GM12878 (cell line): ENCODE measurements at regions not wholly inside any gene's neighbourhood (a gene's known extent, or its start where the extent isn't known, plus 50 kb on each side); places are given as distances from the start of the nearest gene placed in this dataset.

Source experiments
- ATAC-seq: fragments of 200-7000 bp; cut with Tn5 transposase; 3 replicates; pipeline ENCODE4 v1.9.1; 2020; ENCODE audit warnings: mild to moderate bottlenecking, moderate library complexity
- BruUV-seq: library from RNA; stranded (reverse); fragments of 400-500 nt; replicated peaks from 2 replicates; lab custom pipeline; 2021; lab: Mats Ljungman, UMichigan
- CTCF ChIA-PET: fragments of 300-600 bp; sonication (Branson Sonifier 250); formaldehyde crosslinking; extraction: SDS; loops from one replicate; lab custom pipeline; 2021; ENCODE audit warnings: inconsistent platforms; lab: Yijun Ruan, JAX
- POLR2A ChIA-PET: fragments of 350-600 bp; formaldehyde crosslinking; extraction: SDS; loops from one replicate; lab custom pipeline; 2021; ENCODE audit warnings: inconsistent platforms; lab: Charles Lee
- RAD21 ChIA-PET: fragments of 300-600 bp; sonication (Branson Sonifier 250); formaldehyde crosslinking; loops from one replicate; lab custom pipeline; 2023; ENCODE audit warnings: antibody characterized with exemption; ENCODE audit not compliant: unreplicated experiment; lab: Charles Lee
- SMC1A ChIA-PET: fragments of 300-600 bp; sonication (Branson Sonifier 250); formaldehyde crosslinking; loops from one replicate; lab custom pipeline; 2023; ENCODE audit not compliant: unreplicated experiment, uncharacterized antibody; lab: Charles Lee
- DNase-seq: peaks from one replicate; pipeline ENCODE4 v3.0.0-alpha.2; 2011; ENCODE audit warnings: low read depth, low spot score
- FAIRE-seq: peaks from 3 replicates; lab custom pipeline; 2011; peaks lifted over from hg19 to GRCh38; lab: Jason Lieb, UNC
- H2AFZ ChIP-seq: 2 replicates; pipeline ENCODE4 v1.6.0; 2011; ENCODE audit warnings: low read depth, low read length, control low read depth; ENCODE audit not compliant: control insufficient read depth
- H3K27ac ChIP-seq: 2 replicates; pipeline ENCODE4 v1.5.1; 2011; ENCODE audit warnings: control low read depth; ENCODE audit not compliant: control insufficient read depth, insufficient read depth
- H3K27me3 ChIP-seq, 2 experiments: replicated peaks in 1 of 2; 2 replicates each; pipeline versions ENCODE4 v1.6.0 to v1.6.1; 2011; ENCODE audit warnings: low read length in 1 of 2; ENCODE audit not compliant: control insufficient read depth in 2 of 2, insufficient read depth in 2 of 2
- H3K36me3 ChIP-seq, 2 experiments: 2 replicates each; pipeline ENCODE4 v1.5.1; 2011; ENCODE audit warnings: low read length in 1 of 2; ENCODE audit not compliant: control insufficient read depth in 2 of 2, insufficient read depth in 2 of 2
- H3K4me1 ChIP-seq: 2 replicates; pipeline ENCODE4 v1.6.1; 2011; ENCODE audit warnings: mild to moderate bottlenecking, low read length, moderate library complexity, mixed read lengths; ENCODE audit not compliant: control insufficient read depth, insufficient read depth
- H3K4me2 ChIP-seq: 2 replicates; pipeline ENCODE4 v1.6.0; 2011; ENCODE audit warnings: control low read depth; ENCODE audit not compliant: control insufficient read depth, insufficient read depth
- H3K4me3 ChIP-seq: fragments of 200-600 bp; sonication (generic); 2 replicates; pipeline ENCODE4 v1.5.1; 2016
- H3K79me2 ChIP-seq: 2 replicates; pipeline ENCODE4 v1.6.0; 2011; ENCODE audit warnings: low read length; ENCODE audit not compliant: control insufficient read depth, insufficient read depth
- H3K9ac ChIP-seq: 2 replicates; pipeline ENCODE4 v1.8.0; 2011; ENCODE audit warnings: low read length, control low read depth, mixed read lengths; ENCODE audit not compliant: control insufficient read depth, insufficient read depth
- H3K9me3 ChIP-seq: replicated peaks from 3 replicates; pipeline ENCODE4 v1.5.1; 2011; ENCODE audit warnings: mild to moderate bottlenecking, low read length; ENCODE audit not compliant: control insufficient read depth, insufficient read depth
- H4K20me1 ChIP-seq: 2 replicates; pipeline ENCODE4 v1.6.0; 2011; ENCODE audit not compliant: control insufficient read depth, insufficient read depth
- KAT2A ChIP-seq: conservative IDR thresholded peaks from 2 replicates; pipeline ENCODE4 v1.6.1; 2011; ENCODE audit warnings: low read depth, low read length; ENCODE audit not compliant: control insufficient read depth
- NFIC ChIP-seq: IDR thresholded peaks from 2 replicates; pipeline ENCODE4 v1.6.1; 2012; ENCODE audit warnings: low read depth, mild to moderate bottlenecking, inconsistent platforms, low read length, moderate library complexity
- WGBS: methylation state at CpG from one replicate; pipeline ENCODE4 v1.1.6; 2016; ENCODE audit warnings: low lambda C conversion rate; ENCODE audit not compliant: insufficient replicate concordance, insufficient coverage; ENCODE audit errors: missing lambda C conversion rate; 5-methylcytosine and 5-hydroxymethylcytosine counted together
- in situ Hi-C: fragments of 300-500 bp; cut with MboI; formaldehyde crosslinking; loops from 9 replicates; pipeline ENCODE4 v1.14.3; 2018; ENCODE audit warnings: mixed read lengths
- intact Hi-C: fragments of 100-400 bp; cut with micrococcal nuclease; formaldehyde crosslinking; loops from one replicate; pipeline ENCODE4 v1.14.2; 2022; ENCODE audit not compliant: unreplicated experiment
- TF ChIP-seq, protein P1 (sequence below): fragments of 450-650 bp; IDR thresholded peaks from 2 replicates; pipeline ENCODE4 v1.6.1; 2016; ENCODE audit warnings: mild to moderate bottlenecking, moderate library complexity, borderline replicate concordance

GRCh38 chr4:23290656-23291055 is 597.9 kb downstream of the GBA3 start:
- POLR2A ChIA-PET = interaction anchor here (1.0 to 1.9 kb wide), 2 partner anchors 9 to 15 kb away, joined by 5 to 7 read pairs; no protein-coding TSS in a partner anchor
- Histone ChIP-seq H4K20me1 (no peaks in the 10 kb centered on the region), H3K79me2 (no peaks in the 10 kb centered on the region), H3K27ac (no peak overlapping the region), H3K4me1 (no peaks in the 10 kb centered on the region), H3K9me3 (no peaks in the 10 kb centered on the region), H3K4me2 (no peak overlapping the region), H2AFZ (no peak overlapping the region; the same call in 1 of the 2 replicates), H3K9ac (no peak overlapping the region), H3K36me3 (no peaks in the 10 kb centered on the region), H3K4me3 (no peak overlapping the region), H3K27me3 (no peaks in the 10 kb centered on the region)
- ATAC-seq (peak; percentile 55), DNase-seq (no peak), FAIRE-seq (no peak)
- SMC1A ChIA-PET = interaction anchor here (0.7 to 4.1 kb wide), 7 partner anchors 14 to 162 kb away, joined by 3 to 27 read pairs (median 4); no protein-coding TSS in a partner anchor
- 65% methylated on average over 3 of the region's 3 CpGs for WGBS
- in situ Hi-C loops (no loop called here), intact Hi-C loops (no loop called here)
- BruUV-seq = no TSS peak
- RAD21 ChIA-PET = no interaction called here
- TF ChIP-seq, protein P1, sequence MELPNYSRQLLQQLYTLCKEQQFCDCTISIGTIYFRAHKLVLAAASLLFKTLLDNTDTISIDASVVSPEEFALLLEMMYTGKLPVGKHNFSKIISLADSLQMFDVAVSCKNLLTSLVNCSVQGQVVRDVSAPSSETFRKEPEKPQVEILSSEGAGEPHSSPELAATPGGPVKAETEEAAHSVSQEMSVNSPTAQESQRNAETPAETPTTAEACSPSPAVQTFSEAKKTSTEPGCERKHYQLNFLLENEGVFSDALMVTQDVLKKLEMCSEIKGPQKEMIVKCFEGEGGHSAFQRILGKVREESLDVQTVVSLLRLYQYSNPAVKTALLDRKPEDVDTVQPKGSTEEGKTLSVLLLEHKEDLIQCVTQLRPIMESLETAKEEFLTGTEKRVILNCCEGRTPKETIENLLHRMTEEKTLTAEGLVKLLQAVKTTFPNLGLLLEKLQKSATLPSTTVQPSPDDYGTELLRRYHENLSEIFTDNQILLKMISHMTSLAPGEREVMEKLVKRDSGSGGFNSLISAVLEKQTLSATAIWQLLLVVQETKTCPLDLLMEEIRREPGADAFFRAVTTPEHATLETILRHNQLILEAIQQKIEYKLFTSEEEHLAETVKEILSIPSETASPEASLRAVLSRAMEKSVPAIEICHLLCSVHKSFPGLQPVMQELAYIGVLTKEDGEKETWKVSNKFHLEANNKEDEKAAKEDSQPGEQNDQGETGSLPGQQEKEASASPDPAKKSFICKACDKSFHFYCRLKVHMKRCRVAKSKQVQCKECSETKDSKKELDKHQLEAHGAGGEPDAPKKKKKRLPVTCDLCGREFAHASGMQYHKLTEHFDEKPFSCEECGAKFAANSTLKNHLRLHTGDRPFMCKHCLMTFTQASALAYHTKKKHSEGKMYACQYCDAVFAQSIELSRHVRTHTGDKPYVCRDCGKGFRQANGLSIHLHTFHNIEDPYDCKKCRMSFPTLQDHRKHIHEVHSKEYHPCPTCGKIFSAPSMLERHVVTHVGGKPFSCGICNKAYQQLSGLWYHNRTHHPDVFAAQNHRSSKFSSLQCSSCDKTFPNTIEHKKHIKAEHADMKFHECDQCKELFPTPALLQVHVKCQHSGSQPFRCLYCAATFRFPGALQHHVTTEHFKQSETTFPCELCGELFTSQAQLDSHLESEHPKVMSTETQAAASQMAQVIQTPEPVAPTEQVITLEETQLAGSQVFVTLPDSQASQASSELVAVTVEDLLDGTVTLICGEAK = no peak
- TF ChIP-seq KAT2A (no peak), NFIC (no peak)
- CTCF ChIA-PET = interaction anchor here (0.6 to 2.1 kb wide), 7 partner anchors 11 to 155 kb away, joined by 3 to 7 read pairs (median 5); no protein-coding TSS in a partner anchor
